Right cardiac atrium (tissue), 5 donors: ENCODE measurements at regions not wholly inside any gene's neighbourhood (a gene's known extent, or its start where the extent isn't known, plus 50 kb on each side); places are given as distances from the start of the nearest gene placed in this dataset.
"Not testable (repeated sequence)": the region's sequence is repeated elsewhere in the genome, so short reads cannot be mapped to it uniquely, and the experiment has no call there.

Experiments used
- ATAC-seq, 2 donors: fragments of 200-7000 bp; cut with Tn5 transposase; one replicate each; pipeline versions ENCODE4 v1.8.0 to v1.9.1; 2020; ENCODE audit warnings: moderate library complexity in 2 of 2, mild to moderate bottlenecking in 1 of 2
- DNase-seq, 3 donors: peaks; one replicate each; pipeline ENCODE4 v3.0.0-alpha.2; 2020
- H3K27ac ChIP-seq: one replicate; pipeline ENCODE4 v1.5.1; 2013; ENCODE audit warnings: mild to moderate bottlenecking, low read length, control low read depth, moderate library complexity
- H3K27me3 ChIP-seq: one replicate; pipeline ENCODE4 v1.6.1; 2013; ENCODE audit not compliant: control insufficient read depth, insufficient read depth
- H3K4me1 ChIP-seq: one replicate; pipeline ENCODE4 v1.6.1; 2013; ENCODE audit warnings: low read length; ENCODE audit not compliant: control insufficient read depth, insufficient read depth
- H3K4me3 ChIP-seq: one replicate; pipeline ENCODE4 v1.5.1; 2013; ENCODE audit warnings: low read length, control low read depth
- H3K9me3 ChIP-seq: one replicate; pipeline ENCODE4 v1.6.1; 2013; ENCODE audit warnings: low read length; ENCODE audit not compliant: control insufficient read depth
- WGBS: extraction: QIAGEN DNeasy Blood & Tissue Kit; methylation state at CpG from one replicate; pipeline ENCODE4 v1.1.7; 2013; 5-methylcytosine and 5-hydroxymethylcytosine counted together
- intact Hi-C, 4 donors: fragments of 100-400 bp; cut with DNase I; formaldehyde crosslinking; loops; one replicate each; pipeline versions ENCODE4 v1.11.0 to v1.14.0; 2022 to 2023
- donor health status: healthy with polysubstance abuse.
- donor health status: DM: no; HTN: yes; CAD: no.
- donor health status: DM: no; HTN: no; CAD: no.
- donor health status: DM: no; HTN: yes; CAD: no; lungs with severe emphysema.
- donor health status: DM: yes; HTN: yes; CAD: no.

DNA sequence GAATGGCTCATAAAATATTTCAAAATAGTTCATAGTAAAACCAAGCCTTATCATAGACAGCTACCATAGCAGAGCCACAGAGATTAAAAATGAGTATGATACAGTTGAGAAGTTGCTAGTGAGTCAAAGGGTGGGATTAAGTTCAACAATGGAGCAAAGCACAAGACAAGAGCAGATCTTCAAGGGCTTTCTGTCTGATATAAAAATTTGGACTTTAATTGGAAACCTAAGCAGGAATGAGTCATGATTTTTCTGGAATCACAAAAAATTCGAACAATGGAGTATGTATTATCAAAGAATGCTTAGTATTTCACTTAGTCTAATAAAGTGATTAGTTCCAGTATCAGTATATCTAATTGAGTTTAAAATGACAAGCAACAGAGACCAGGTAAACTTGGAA lies 487.3 kb upstream of the NETO1 start:
- Histone ChIP-seq H3K4me3 (no peak overlapping the region), H3K4me1 (peaks cover 2% of the 10 kb centered on the region), H3K27ac (no peak overlapping the region), H3K9me3 (no peaks in the 10 kb centered on the region), H3K27me3 (no peaks in the 10 kb centered on the region)
- DNase-seq (no peak), ATAC-seq (no peak)
- WGBS = 71% methylated on average over 1 of the region's 1 CpG
- intact Hi-C loops = no loop called here

DNA sequence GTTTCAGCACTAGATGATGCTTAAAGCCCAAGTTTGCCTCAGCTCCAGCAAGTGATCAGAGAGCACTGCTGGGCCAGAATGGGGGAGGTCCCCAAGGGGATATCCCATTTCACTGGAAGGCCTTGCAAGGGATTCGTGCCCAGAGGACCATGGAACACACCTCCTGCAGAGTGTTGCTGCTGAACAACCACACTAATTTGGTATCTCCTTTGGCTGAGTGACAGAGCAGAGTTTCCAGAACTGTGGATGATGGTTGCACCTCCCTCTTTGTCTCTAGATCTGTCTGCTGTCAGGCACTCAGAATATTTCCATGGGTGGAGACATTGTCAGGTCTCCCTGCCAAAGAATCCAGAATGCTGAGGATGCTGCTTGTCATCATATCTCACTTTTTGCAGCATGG lies 484.8 kb upstream of the NETO1 start:
- no peaks in the 10 kb centered on the region for H3K9me3 ChIP-seq
- DNase-seq (peak in 2 of 3 donors; percentile 44 to 54), ATAC-seq (peak; percentile 80 to 83)
- no peak overlapping the region for H3K4me3 ChIP-seq
- 5% methylated on average over 1 of the region's 1 CpG for WGBS
- H3K27me3 ChIP-seq = no peaks in the 10 kb centered on the region
- H3K27ac ChIP-seq = no peak overlapping the region
- intact Hi-C loops = no loop called here
- peaks cover 2% of the 10 kb centered on the region for H3K4me1 ChIP-seq

DNA sequence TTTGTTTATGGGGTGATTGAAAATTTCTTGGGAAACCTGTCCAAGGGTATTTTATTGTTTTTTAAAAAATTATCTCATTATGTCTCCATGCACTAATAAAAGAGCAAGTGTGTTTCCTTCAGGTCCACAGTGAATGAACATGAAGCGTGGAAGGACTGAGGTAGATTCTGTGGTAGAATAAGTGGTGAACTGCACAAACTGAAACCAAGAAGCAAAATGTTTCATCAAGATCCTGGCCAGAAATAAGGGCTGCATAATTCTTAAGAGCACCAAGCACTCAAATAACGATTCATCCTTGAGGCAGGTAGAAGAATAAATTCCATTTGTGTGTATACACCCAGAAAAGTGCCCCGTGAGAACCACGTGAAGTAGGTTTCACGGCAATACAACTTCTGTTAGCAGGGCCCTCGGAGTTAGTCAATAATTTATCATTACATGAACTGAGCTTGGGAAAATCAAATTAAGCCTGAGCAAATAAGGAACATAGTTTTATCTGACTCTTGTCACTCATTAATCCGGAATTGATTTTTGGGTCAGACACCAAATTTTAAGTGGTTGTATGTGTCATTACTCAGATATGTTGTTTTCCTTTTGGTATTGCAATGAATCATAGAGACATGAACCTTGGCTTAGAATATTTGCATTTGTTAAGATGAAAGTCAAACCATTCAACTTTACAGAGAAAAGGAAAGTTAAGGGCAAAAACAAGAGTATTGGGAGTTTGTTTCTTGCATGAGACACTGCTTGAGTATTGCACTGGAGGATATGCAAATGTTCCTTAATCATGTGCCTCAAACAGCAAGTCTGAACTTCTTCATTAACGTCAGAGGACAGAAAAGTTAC lies 472.6 kb upstream of the NETO1 start:
- Histone ChIP-seq H3K9me3 (no peaks in the 10 kb centered on the region), H3K27me3 (no peaks in the 10 kb centered on the region), H3K4me1 (peaks cover 1% of the 10 kb centered on the region), H3K4me3 (no peak overlapping the region), H3K27ac (no peak overlapping the region)
- 85% methylated on average over 8 of the region's 8 CpGs for WGBS
- no peak for ATAC-seq
- no peak for DNase-seq
- intact Hi-C loops = no loop called here

DNA sequence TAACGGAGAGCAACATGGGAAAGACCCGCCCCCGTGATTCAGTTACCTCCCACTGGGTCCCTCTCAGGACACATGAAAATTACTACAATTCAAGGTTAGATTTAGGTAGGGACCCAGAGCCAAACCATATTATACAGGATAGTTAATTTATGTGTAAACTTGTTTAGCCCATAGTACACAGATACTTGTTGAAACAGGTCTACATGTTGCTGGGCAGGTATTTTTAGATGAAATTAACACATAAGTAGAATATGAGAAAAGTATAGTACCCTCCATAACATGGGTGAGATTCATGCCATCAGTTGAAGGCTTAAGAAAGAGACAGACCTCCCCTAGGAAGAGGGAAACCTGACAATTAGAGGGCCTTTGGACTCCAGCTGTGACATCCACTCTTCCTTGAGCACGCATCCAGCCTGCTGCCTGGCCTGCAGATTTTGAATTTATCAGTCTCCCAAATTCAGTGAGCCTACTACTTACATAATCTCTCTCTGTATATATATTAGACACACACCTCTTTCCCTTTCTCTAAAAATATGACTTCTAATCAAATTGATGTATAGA lies 463.5 kb upstream of the NETO1 start:
- H3K27ac ChIP-seq = no peak overlapping the region
- no peak overlapping the region for H3K4me3 ChIP-seq
- 96% methylated on average over 4 of the region's 4 CpGs for WGBS
- no peaks in the 10 kb centered on the region for H3K27me3 ChIP-seq
- H3K4me1 ChIP-seq = no peaks in the 10 kb centered on the region
- H3K9me3 ChIP-seq = no peaks in the 10 kb centered on the region
- intact Hi-C loops = no loop called here
- DNase-seq (no peak), ATAC-seq (no peak)

DNA sequence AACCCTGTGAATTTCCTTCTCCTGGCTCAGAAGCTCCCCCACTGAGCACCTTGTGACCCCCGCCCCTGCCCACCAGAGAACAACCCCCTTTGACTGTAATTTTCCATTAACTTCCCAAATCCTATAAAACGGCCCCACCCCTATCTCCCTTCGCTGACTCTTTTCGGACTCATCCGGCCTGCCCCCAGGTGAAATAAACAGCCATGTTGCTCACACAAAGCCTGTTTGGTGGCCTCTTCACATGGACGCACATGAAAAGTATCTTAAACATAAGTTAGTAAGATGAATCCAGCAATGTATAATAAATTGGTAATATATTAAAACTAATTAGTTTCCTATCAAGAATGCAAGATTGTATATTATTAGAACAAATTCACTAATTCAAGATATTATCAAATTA lies 462.3 kb upstream of the NETO1 start:
- H3K27me3 ChIP-seq, H3K4me3 ChIP-seq, ATAC-seq, DNase-seq, H3K27ac ChIP-seq, H3K9me3 ChIP-seq, intact Hi-C loops, H3K4me1 ChIP-seq: not testable (repeated sequence)
- WGBS = 94% methylated on average over 6 of the region's 6 CpGs

DNA sequence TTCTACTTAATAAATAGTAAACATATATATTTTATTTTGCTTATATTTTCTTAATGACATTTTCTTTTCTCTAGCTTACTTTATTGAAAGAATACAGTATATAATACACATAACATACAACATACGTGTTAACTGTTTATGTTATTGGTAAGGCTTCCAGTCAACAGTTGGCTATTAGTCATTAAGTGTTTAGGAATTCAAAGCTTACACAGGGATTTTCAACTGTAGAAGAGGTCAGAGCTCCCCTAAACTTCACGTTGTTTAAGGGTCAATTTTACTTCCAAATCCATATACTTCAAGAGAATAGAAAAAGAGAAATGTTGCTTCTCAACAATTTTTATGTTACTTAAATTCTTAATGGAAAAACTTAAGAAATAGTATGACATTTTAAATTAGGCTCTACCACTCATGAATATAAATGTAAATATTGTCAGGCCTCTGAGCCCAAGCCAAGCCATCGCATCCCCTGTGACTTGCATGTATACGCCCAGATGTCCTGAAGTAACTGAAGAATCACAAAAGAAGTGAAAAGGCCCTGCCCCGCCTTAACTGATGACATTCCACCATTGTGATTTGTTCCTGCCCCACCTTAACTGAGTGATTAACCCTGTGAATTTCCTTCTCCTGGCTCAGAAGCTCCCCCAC lies 456.5 kb upstream of the NETO1 start:
- H3K4me1 ChIP-seq, H3K9me3 ChIP-seq, H3K27ac ChIP-seq, ATAC-seq, H3K4me3 ChIP-seq, DNase-seq, H3K27me3 ChIP-seq, intact Hi-C loops: not testable (repeated sequence)
- WGBS = 94% methylated on average over 4 of the region's 5 CpGs

DNA sequence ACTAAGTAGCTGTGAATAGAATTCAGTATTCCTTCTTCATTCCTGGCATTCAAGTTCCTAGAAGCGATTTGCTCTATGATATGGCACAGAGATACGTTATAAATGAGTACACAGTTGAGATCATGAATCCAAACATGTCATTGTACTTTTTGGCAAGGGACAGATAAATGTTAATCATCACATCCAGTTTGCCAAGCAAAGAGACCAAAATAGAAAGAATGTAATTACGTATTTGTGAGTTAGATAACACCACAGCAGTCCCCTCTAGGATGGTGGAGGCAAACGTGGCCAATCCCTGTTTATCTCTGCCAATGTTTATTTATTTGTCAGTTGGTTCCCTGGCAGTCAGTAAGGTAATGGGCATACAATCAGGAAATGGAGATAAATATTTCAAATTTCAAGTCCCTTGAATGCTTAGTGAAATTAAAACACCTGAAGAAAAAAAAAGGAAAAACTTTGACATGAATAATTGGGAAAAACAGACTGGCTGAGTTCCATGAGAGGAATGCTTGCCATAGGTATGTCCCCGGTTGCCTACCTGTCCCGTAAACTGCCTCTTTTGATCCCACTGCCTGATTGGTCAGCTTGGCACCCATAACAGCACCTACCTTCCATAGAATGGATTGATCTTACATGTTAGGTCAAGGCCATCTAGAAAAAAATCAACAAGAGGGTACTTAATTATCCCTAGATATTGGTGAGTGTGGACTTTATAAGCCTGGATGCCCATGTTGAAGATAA lies 451.1 kb upstream of the NETO1 start:
- no peak for DNase-seq
- H3K9me3 ChIP-seq = no peaks in the 10 kb centered on the region

DNA sequence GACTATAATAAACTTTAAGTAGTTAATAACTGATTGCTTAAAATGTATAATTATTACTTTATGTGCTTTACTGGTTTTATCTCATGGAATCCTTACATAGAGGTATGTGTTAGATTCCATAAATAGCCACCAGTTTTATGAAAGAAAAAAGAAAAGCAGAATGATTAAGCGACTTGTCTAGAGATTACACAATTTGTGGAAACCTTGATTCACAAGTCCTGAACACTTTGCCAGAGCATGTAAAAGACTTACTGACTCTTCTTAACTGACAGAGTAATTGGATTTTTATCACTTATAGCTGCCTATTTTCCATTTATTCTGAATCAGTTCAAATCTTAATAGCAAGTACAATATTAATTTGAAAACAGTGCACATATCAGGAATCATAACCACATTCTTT lies 448.7 kb upstream of the NETO1 start:
- Histone ChIP-seq H3K27ac (no peak overlapping the region), H3K9me3 (no peaks in the 10 kb centered on the region), H3K4me3 (no peak overlapping the region), H3K27me3 (no peaks in the 10 kb centered on the region), H3K4me1 (no peaks in the 10 kb centered on the region)
- intact Hi-C loops = no loop called here
- no peak for ATAC-seq
- no peak for DNase-seq
- 22% methylated on average over 1 of the region's 1 CpG for WGBS

More for the DNA sequence above, 451.1 kb upstream of the NETO1 start:
- no peaks in the 10 kb centered on the region for H3K27me3 ChIP-seq
- peak; percentile 83 to 90 for ATAC-seq
- WGBS = 33% methylated on average over 6 of the region's 6 CpGs
- H3K4me1 ChIP-seq = no peaks in the 10 kb centered on the region
- H3K27ac ChIP-seq = no peak overlapping the region
- H3K4me3 ChIP-seq = no peak overlapping the region
- intact Hi-C loops = no loop called here

DNA sequence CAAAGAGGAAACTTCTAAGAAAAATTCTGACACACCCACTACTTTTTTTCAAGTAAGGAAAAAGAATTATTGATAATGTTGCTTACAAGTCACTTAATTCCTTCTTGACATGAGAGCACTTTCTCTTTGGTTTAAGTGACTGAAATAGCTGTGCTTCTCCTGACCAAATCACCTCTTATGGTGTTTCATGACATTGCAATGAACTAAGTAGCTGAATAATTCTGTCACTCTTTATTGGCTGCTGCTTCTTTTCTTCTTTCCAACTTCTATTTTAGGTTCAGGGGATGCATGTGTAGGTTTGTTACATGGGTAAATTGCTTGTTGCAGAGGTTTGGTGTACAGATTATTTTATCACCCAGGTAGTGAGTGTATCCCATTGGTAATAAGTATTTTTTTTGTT lies 447.6 kb upstream of the NETO1 start:
- intact Hi-C loops = no loop called here
- peak in 1 of 2 donors; percentile 33 for ATAC-seq
- no peaks in the 10 kb centered on the region for H3K27me3 ChIP-seq
- H3K27ac ChIP-seq = no peak overlapping the region
- DNase-seq = no peak
- H3K4me1 ChIP-seq = no peaks in the 10 kb centered on the region
- no peaks in the 10 kb centered on the region for H3K9me3 ChIP-seq
- no peak overlapping the region for H3K4me3 ChIP-seq

DNA sequence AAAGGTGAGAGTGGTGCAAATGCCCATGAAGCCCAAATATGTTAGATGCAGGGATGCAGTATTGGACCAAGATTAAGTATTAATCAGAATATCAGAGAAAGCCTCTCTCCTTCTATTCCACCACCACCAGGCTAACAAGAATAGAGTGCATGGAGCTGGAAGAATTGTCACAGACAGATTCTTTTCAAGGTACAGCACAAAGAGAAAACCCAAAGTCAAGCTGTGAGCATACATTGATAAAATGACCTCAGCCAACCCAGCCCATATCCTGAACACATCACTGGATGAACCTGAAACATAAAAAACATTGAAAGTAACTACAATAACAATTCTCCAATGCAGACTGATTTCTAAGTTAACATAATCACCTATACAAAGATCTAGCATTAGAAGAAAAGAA lies 445.7 kb upstream of the NETO1 start:
- H3K27me3 ChIP-seq = no peaks in the 10 kb centered on the region
- H3K27ac ChIP-seq = no peak overlapping the region
- intact Hi-C loops = no loop called here
- H3K9me3 ChIP-seq = no peaks in the 10 kb centered on the region
- DNase-seq = no peak
- H3K4me3 ChIP-seq = no peak overlapping the region
- H3K4me1 ChIP-seq = no peaks in the 10 kb centered on the region
- ATAC-seq = no peak

DNA sequence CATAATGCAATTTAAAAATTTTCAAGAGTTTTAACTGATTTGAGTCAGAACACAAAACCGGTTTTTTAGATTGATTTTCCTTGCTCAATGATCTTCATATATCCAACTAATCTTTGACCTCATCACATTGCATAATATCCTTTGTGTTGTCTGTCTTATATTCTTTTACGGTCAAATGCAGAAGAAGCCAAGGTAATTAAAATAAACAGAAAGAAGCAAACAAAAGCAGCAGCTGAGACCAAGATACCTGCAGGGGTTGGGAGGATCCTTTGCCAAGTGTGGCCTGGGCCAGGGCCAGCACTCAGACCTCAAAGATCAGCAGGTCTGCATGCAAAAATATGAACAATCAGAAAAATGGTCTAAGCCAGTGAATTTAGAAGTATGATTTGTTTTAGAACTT lies 428.9 kb upstream of the NETO1 start:
- Histone ChIP-seq H3K9me3 (no peaks in the 10 kb centered on the region), H3K4me1 (no peaks in the 10 kb centered on the region), H3K27me3 (no peaks in the 10 kb centered on the region), H3K4me3 (no peak overlapping the region), H3K27ac (no peak overlapping the region)
- intact Hi-C loops = no loop called here
- whole genome bisulfite sequencing = 87% methylated on average over 2 of the region's 2 CpGs
- DNase-seq (no peak), ATAC-seq (no peak)
